Islet of Langerhans (tissue), 1 donor: ENCODE measurements at regions not wholly inside any gene's neighbourhood (a gene's known extent, or its start where the extent isn't known, plus 50 kb on each side); places are given as distances from the start of the nearest gene placed in this dataset.
"Not testable (repeated sequence)": the region's sequence is repeated elsewhere in the genome, so short reads cannot be mapped to it uniquely, and the experiment has no call there.

Experiments used
- FAIRE-seq: peaks from one replicate; lab custom pipeline; 2011; peaks lifted over from hg19 to GRCh38; lab: Jason Lieb, UNC

- FAIRE-seq = no peak
Measured at GRCh38 chr12:131636266-131636665, 74.6 kb upstream of the SFSWAP start.

GRCh38 chr12:131636940-131637750, 73.7 kb upstream of the SFSWAP start:
- FAIRE-seq = no peak

GRCh38 chr12:131637986-131638385, 72.9 kb upstream of the SFSWAP start:
- no peak for FAIRE-seq

- no peak for FAIRE-seq
Measured at GRCh38 chr12:131639270-131639940, 71.5 kb upstream of the SFSWAP start.

- no peak for FAIRE-seq
Measured at GRCh38 chr12:131640525-131640924, 70.4 kb upstream of the SFSWAP start.

- FAIRE-seq = no peak
Measured at GRCh38 chr12:131641315-131641714, 69.6 kb upstream of the SFSWAP start.

- no peak for FAIRE-seq
Measured at GRCh38 chr12:131642101-131642540, 68.8 kb upstream of the SFSWAP start.

- no peak for FAIRE-seq
Measured at GRCh38 chr12:131642771-131643170, 68.1 kb upstream of the SFSWAP start.

- no peak for FAIRE-seq
Measured at GRCh38 chr12:131643631-131644452, 67.0 kb upstream of the SFSWAP start.

GRCh38 chr12:131644481-131644880, 66.4 kb upstream of the SFSWAP start:
- no peak for FAIRE-seq

GRCh38 chr12:131644917-131645316, 66.0 kb upstream of the SFSWAP start:
- FAIRE-seq = not testable (repeated sequence)

GRCh38 chr12:131645557-131645956, 65.3 kb upstream of the SFSWAP start:
- FAIRE-seq = peak; percentile 61

- not testable (repeated sequence) for FAIRE-seq
Measured at GRCh38 chr12:131646444-131646843, 64.4 kb upstream of the SFSWAP start.

- no peak for FAIRE-seq
Measured at GRCh38 chr12:131647667-131648066, 63.2 kb upstream of the SFSWAP start.

GRCh38 chr12:131655469-131656174, 55.3 kb upstream of the SFSWAP start:
- not testable (repeated sequence) for FAIRE-seq

- FAIRE-seq = not testable (repeated sequence)
Measured at GRCh38 chr12:131656796-131657195, 54.1 kb upstream of the SFSWAP start.

GRCh38 chr12:131658605-131659004, 52.3 kb upstream of the SFSWAP start:
- FAIRE-seq = not testable (repeated sequence)

GRCh38 chr12:131659484-131659883, 51.4 kb upstream of the SFSWAP start:
- FAIRE-seq = not testable (repeated sequence)

GRCh38 chr12:131659976-131660375, 50.9 kb upstream of the SFSWAP start:
- FAIRE-seq = not testable (repeated sequence)

GRCh38 chr12:131660401-131660800, 50.5 kb upstream of the SFSWAP start:
- not testable (repeated sequence) for FAIRE-seq
